H1 (cell line): ENCODE measurements at regions not wholly inside any gene's neighbourhood (a gene's known extent, or its start where the extent isn't known, plus 50 kb on each side); places are given as distances from the start of the nearest gene placed in this dataset.
A peak's percentile ranks its signal among the peaks of the same experiment; 100 is the strongest.
"Not testable (repeated sequence)": the region's sequence is repeated elsewhere in the genome, so short reads cannot be mapped to it uniquely, and the experiment has no call there.

Source experiments
- CTCF ChIA-PET: fragments of 300-600 bp; sonication (Branson Sonifier 250); formaldehyde crosslinking; loops from one replicate; lab custom pipeline; 2021; ENCODE audit not compliant: partially characterized antibody; lab: Charles Lee
- POLR2A ChIA-PET: fragments of 300-600 bp; sonication (Branson Sonifier 250); formaldehyde crosslinking; loops from one replicate; lab custom pipeline; 2021; ENCODE audit warnings: inconsistent platforms; ENCODE audit not compliant: partially characterized antibody; lab: Charles Lee
- DNase-seq, 2 experiments: peaks; one replicate each; pipeline versions ENCODE4 v3.0.0 to v3.0.0-alpha.2; 2010 to 2022; ENCODE audit warnings: low spot score in 2 of 2, low read depth in 1 of 2, mixed read lengths in 1 of 2
- FAIRE-seq: peaks from 2 replicates; lab custom pipeline; 2011; peaks lifted over from hg19 to GRCh38; lab: Jason Lieb, UNC
- H2AFZ ChIP-seq: 2 replicates; pipeline ENCODE4 v1.8.1; 2012; ENCODE audit warnings: low read length, inconsistent platforms
- H2AK5ac ChIP-seq: 2 replicates; pipeline ENCODE4 v1.6.1; 2013; ENCODE audit warnings: low read depth, low read length
- H2BK120ac ChIP-seq: replicated peaks from 2 replicates; pipeline ENCODE3; 2013; ENCODE audit warnings: low read depth, low read length, inconsistent platforms
- H2BK12ac ChIP-seq: 2 replicates; pipeline ENCODE4 v1.6.1; 2013; ENCODE audit warnings: low read depth, low read length
- H2BK15ac ChIP-seq: 2 replicates; pipeline ENCODE4 v1.6.1; 2013; ENCODE audit warnings: low read length
- H2BK20ac ChIP-seq: 2 replicates; pipeline ENCODE4 v1.6.1; 2013; ENCODE audit warnings: low read length
- H2BK5ac ChIP-seq: 2 replicates; pipeline ENCODE4 v1.6.1; 2013; ENCODE audit warnings: low read depth, low read length
- H3K14ac ChIP-seq: 2 replicates; pipeline ENCODE4 v1.6.1; 2013; ENCODE audit warnings: inconsistent platforms; ENCODE audit not compliant: insufficient read length
- H3K18ac ChIP-seq: 2 replicates; pipeline ENCODE4 v1.6.1; 2013; ENCODE audit warnings: low read length; ENCODE audit errors: extremely low read depth
- H3K23ac ChIP-seq: 2 replicates; pipeline ENCODE4 v1.6.1; 2013; ENCODE audit warnings: inconsistent platforms; ENCODE audit not compliant: insufficient read length
- H3K23me2 ChIP-seq: 2 replicates; pipeline ENCODE4 v1.6.1; 2013; ENCODE audit warnings: low read depth, low read length
- H3K27ac ChIP-seq: 2 replicates; pipeline ENCODE4 v1.6.1; 2011; ENCODE audit warnings: low read depth, low read length, inconsistent platforms
- H3K27me3 ChIP-seq, 4 experiments: replicated peaks in 1 of 4; 1 replicate in 1 of 4; 2 replicates in 3 of 4; pipeline versions ENCODE4 v1.6.1 to v1.8.1; 2011 to 2013; ENCODE audit warnings: low read length in 3 of 4, mild to moderate bottlenecking in 3 of 4, inconsistent platforms in 2 of 4, mixed read lengths in 2 of 4, moderate library complexity in 1 of 4; ENCODE audit not compliant: control insufficient read depth in 3 of 4, insufficient read depth in 3 of 4; ENCODE audit errors: extremely low read depth in 1 of 4
- H3K36me3 ChIP-seq, 4 experiments: 2 replicates each; pipeline versions ENCODE4 v1.6.1 to v1.8.1; 2011 to 2013; ENCODE audit warnings: mild to moderate bottlenecking in 4 of 4, low read length in 3 of 4, moderate library complexity in 2 of 4, control low read depth in 1 of 4, inconsistent platforms in 1 of 4; ENCODE audit not compliant: insufficient read depth in 4 of 4, control insufficient read depth in 2 of 4
- H3K4ac ChIP-seq: replicated peaks from 2 replicates; pipeline ENCODE3; 2013; ENCODE audit warnings: low read length, low read depth, mixed read lengths, inconsistent platforms; ENCODE audit not compliant: insufficient read length
- H3K4me1 ChIP-seq, 4 experiments: replicated peaks in 1 of 4; 1 replicate in 1 of 4; 2 replicates in 3 of 4; pipeline versions ENCODE4 v1.6.1 to v1.8.1; 2011 to 2013; ENCODE audit warnings: low read length in 3 of 4, inconsistent platforms in 2 of 4, mixed read lengths in 1 of 4; ENCODE audit not compliant: insufficient read depth in 4 of 4, control insufficient read depth in 3 of 4
- H3K4me2 ChIP-seq, 2 experiments: 2 replicates each; pipeline versions ENCODE4 v1.6.1 to v1.8.1; 2011 to 2013; ENCODE audit warnings: low read depth in 2 of 2, low read length in 2 of 2, control low read depth in 1 of 2, inconsistent platforms in 1 of 2, mild to moderate bottlenecking in 1 of 2; ENCODE audit not compliant: insufficient read depth in 1 of 2
- H3K4me3 ChIP-seq, 4 experiments: fragments of 200-600, 300-600 bp in 1 of 4; sonication (generic), shearing (Covaris generic), sonication (Bioruptor Twin) in 1 of 4; 2 replicates each; pipeline versions ENCODE4 v1.5.1 to v1.8.1; 2011 to 2016; ENCODE audit warnings: low read length in 4 of 4, low read depth in 3 of 4, control low read depth in 2 of 4, inconsistent platforms in 2 of 4, mild to moderate bottlenecking in 2 of 4, mixed read lengths in 1 of 4, moderate library complexity in 1 of 4; ENCODE audit not compliant: insufficient read depth in 2 of 4; ENCODE audit errors: extremely low read depth in 1 of 4
- H3K56ac ChIP-seq: replicated peaks from 2 replicates; pipeline ENCODE3; 2013; ENCODE audit warnings: low read depth, mild to moderate bottlenecking, mixed read lengths, low read length, inconsistent platforms; ENCODE audit not compliant: insufficient read length
- H3K79me1 ChIP-seq: 2 replicates; pipeline ENCODE4 v1.6.1; 2013; ENCODE audit warnings: low read depth, low read length, control low read depth
- H3K79me2 ChIP-seq, 2 experiments: 2 replicates each; pipeline versions ENCODE4 v1.6.1 to v1.8.1; 2012 to 2013; ENCODE audit warnings: low read length in 2 of 2, mild to moderate bottlenecking in 2 of 2, inconsistent platforms in 1 of 2; ENCODE audit not compliant: insufficient read depth in 2 of 2, control insufficient read depth in 1 of 2
- H3K9ac ChIP-seq, 4 experiments: replicated peaks in 1 of 4; 1 replicate in 1 of 4; 2 replicates in 3 of 4; pipeline versions ENCODE4 v1.6.1 to v1.8.1; 2011 to 2013; ENCODE audit warnings: low read depth in 3 of 4, low read length in 3 of 4, control low read depth in 2 of 4, mild to moderate bottlenecking in 2 of 4, moderate library complexity in 2 of 4, inconsistent platforms in 1 of 4; ENCODE audit errors: extremely low read depth in 1 of 4
- H3K9me3 ChIP-seq, 2 experiments: 2 replicates each; pipeline versions ENCODE4 v1.6.1 to v1.8.1; 2012 to 2013; ENCODE audit warnings: mild to moderate bottlenecking in 2 of 2, moderate library complexity in 2 of 2, control low read depth in 1 of 2, inconsistent platforms in 1 of 2, low read depth in 1 of 2, low read length in 1 of 2, mixed read lengths in 1 of 2; ENCODE audit not compliant: insufficient read depth in 2 of 2
- H4K20me1 ChIP-seq, 2 experiments: replicated peaks in 1 of 2; 2 replicates each; pipeline versions ENCODE3 to v1.8.1; 2011 to 2013; ENCODE audit warnings: inconsistent platforms in 2 of 2, low read length in 2 of 2, mild to moderate bottlenecking in 1 of 2; ENCODE audit not compliant: insufficient read depth in 2 of 2, control insufficient read depth in 1 of 2
- H4K5ac ChIP-seq: 2 replicates; pipeline ENCODE4 v1.6.1; 2013; ENCODE audit warnings: low read length, low read depth, mixed read lengths, inconsistent platforms; ENCODE audit not compliant: insufficient read length
- H4K8ac ChIP-seq: 2 replicates; pipeline ENCODE4 v1.8.0; 2013; ENCODE audit warnings: mild to moderate bottlenecking, moderate library complexity, low read length, inconsistent platforms; ENCODE audit not compliant: insufficient read depth; ENCODE audit errors: extremely low read depth
- H4K91ac ChIP-seq: replicated peaks from 2 replicates; pipeline ENCODE3; 2013; ENCODE audit warnings: low read length, mixed read lengths, inconsistent platforms; ENCODE audit not compliant: insufficient read length
- WGBS, 2 experiments: shearing (Covaris generic) in 1 of 2; methylation state at CpG; one replicate each; pipeline versions ENCODE4 v1.1.6 to v1.1.7; 2013 to 2015; ENCODE audit warnings: low lambda C conversion rate in 2 of 2, mixed read lengths in 2 of 2, inconsistent platforms in 1 of 2, low coverage in 1 of 2, missing lambda C conversion rate in 1 of 2; ENCODE audit not compliant: insufficient replicate concordance in 2 of 2, insufficient coverage in 1 of 2, insufficient read length in 1 of 2; ENCODE audit errors: extremely low coverage in 1 of 2, missing lambda C conversion rate in 1 of 2; 5-methylcytosine and 5-hydroxymethylcytosine counted together

DNA sequence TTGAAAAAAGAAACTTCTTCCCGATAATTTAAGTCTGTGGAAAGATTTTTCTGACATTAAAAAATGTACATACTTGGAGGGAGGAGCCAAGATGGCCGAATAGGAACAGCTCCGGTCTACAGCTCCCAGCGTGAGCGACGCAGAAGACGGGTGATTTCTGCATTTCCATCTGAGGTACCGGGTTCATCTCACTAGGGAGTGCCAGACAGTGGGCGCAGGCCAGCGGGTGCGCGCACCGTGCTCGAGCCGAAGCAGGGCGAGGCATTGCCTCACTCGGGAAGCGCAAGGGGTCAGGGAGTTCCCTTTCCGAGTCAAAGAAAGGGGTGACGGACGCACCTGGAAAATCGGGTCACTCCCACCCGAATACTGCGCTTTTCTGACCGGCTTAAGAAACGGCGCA lies 241.7 kb downstream of the MPDZ start:
- H3K36me3 ChIP-seq, FAIRE-seq, H3K79me2 ChIP-seq, H3K23ac ChIP-seq, H3K9me3 ChIP-seq, H3K14ac ChIP-seq, H3K18ac ChIP-seq, H3K4me1 ChIP-seq, H2BK15ac ChIP-seq, H3K56ac ChIP-seq, H2AFZ ChIP-seq, POLR2A ChIA-PET, H2BK12ac ChIP-seq, H2BK20ac ChIP-seq, H3K79me1 ChIP-seq, H4K5ac ChIP-seq, H3K9ac ChIP-seq, H3K23me2 ChIP-seq, H2BK120ac ChIP-seq, H2AK5ac ChIP-seq, H3K4ac ChIP-seq, H3K4me2 ChIP-seq, H3K27ac ChIP-seq, H4K8ac ChIP-seq, H2BK5ac ChIP-seq, H4K91ac ChIP-seq, H4K20me1 ChIP-seq, DNase-seq, H3K27me3 ChIP-seq: not testable (repeated sequence)
- CTCF ChIA-PET = interaction anchor here (1.2 kb wide), 1 partner anchor 52 kb away, joined by 3 read pairs; no protein-coding TSS in a partner anchor
- 84% methylated on average over 12 of the region's 27 CpGs; no CpG with 5 or more reads in 1 of the 2 experiments for WGBS, 2 experiments
- H3K4me3 ChIP-seq = 0 out of 8 replicates have a peak overlapping the region, but pooled peaks of 1 of the 4 experiments have one; percentile 13
